ENCODE measurements at regions not wholly inside any gene's neighbourhood (a gene's known extent, or its start where the extent isn't known, plus 50 kb on each side); places are given as distances from the start of the nearest gene placed in this dataset.

GRCh38 chr3:191119415-191120295, 79.4 kb upstream of the OSTN start:
- H3K4me1 ChIP-seq (replicated peaks in 1 of 2): no peaks in the 10 kb centered on the region
- intact Hi-C loops (cut with DNase I): no loop called here
- TF ChIP-seq CTCF (IDR thresholded peaks at IDR 0.05): no peak
- no peak for TF ChIP-seq POLR2A (IDR thresholded peaks at IDR 0.05)
- H3K27me3 ChIP-seq: no peaks in the 10 kb centered on the region
- no peaks in the 10 kb centered on the region for H3K9me3 ChIP-seq (replicated peaks in 1 of 3)
- H3K36me3 ChIP-seq (replicated peaks in 1 of 2): no peaks in the 10 kb centered on the region
- 71 to 85% (median 83%) methylated on average over 3 of the region's 3 CpGs for WGBS, 4 donors
- no peak overlapping the region for H3K4me3 ChIP-seq
- no peak for DNase-seq
- H3K27ac ChIP-seq: no peak overlapping the region

- peaks cover 4% of the 10 kb centered on the region for H3K27me3 ChIP-seq
- H3K36me3 ChIP-seq (replicated peaks in 1 of 2): no peaks in the 10 kb centered on the region
- TF ChIP-seq CTCF (IDR thresholded peaks at IDR 0.05) (no peak), POLR2A (IDR thresholded peaks at IDR 0.05) (no peak)
- no peak for DNase-seq
- no peak overlapping the region for H3K4me3 ChIP-seq
- no peaks in the 10 kb centered on the region for H3K4me1 ChIP-seq (replicated peaks in 1 of 2)
- H3K9me3 ChIP-seq (replicated peaks in 1 of 3): no peaks in the 10 kb centered on the region
- no peak overlapping the region for H3K27ac ChIP-seq
- intact Hi-C loops (cut with DNase I): no loop called here
- WGBS, 4 donors: 53 to 87% (median 68%) methylated on average over 3 of the region's 3 CpGs
These were observed 87.3 kb upstream of the OSTN start for GRCh38 chr3:191111722-191112121.

GRCh38 chr3:191105418-191105817, 93.6 kb upstream of the OSTN start:
- no peak for TF ChIP-seq POLR2A (IDR thresholded peaks at IDR 0.05)
- TF ChIP-seq CTCF (IDR thresholded peaks at IDR 0.05): no peak
- Histone ChIP-seq H3K36me3 (replicated peaks in 1 of 2) (no peaks in the 10 kb centered on the region), H3K27me3 (peaks cover 4% of the 10 kb centered on the region), H3K9me3 (replicated peaks in 1 of 3) (no peaks in the 10 kb centered on the region), H3K4me3 (no peak overlapping the region), H3K27ac (no peak overlapping the region), H3K4me1 (replicated peaks in 1 of 2) (no peaks in the 10 kb centered on the region)
- DNase-seq: no peak
- intact Hi-C loops (cut with DNase I): no loop called here
- WGBS, 4 donors: 50 to 67% (median 58%) methylated on average over 3 of the region's 3 CpGs

GRCh38 chr3:191100516-191100915, 98.5 kb upstream of the OSTN start:
- intact Hi-C loops (cut with DNase I): no loop called here
- H3K27me3 ChIP-seq: peaks cover 4% of the 10 kb centered on the region
- H3K4me3 ChIP-seq: no peak overlapping the region
- peaks cover 0 to 7% (median 0%) of the 10 kb centered on the region in 3 donors for H3K9me3 ChIP-seq (replicated peaks in 1 of 3)
- H3K36me3 ChIP-seq (replicated peaks in 1 of 2): no peaks in the 10 kb centered on the region
- no peak for DNase-seq
- no peak overlapping the region for H3K27ac ChIP-seq
- WGBS, 4 donors: 65 to 77% (median 71%) methylated on average over 4 of the region's 4 CpGs
- TF ChIP-seq POLR2A (IDR thresholded peaks at IDR 0.05): no peak
- no peaks in the 10 kb centered on the region for H3K4me1 ChIP-seq (replicated peaks in 1 of 2)
